ENCODE measurements at regions not wholly inside any gene's neighbourhood (a gene's known extent, or its start where the extent isn't known, plus 50 kb on each side); places are given as distances from the start of the nearest gene placed in this dataset.
"Not testable (repeated sequence)": the region's sequence is repeated elsewhere in the genome, so short reads cannot be mapped to it uniquely, and the experiment has no call there.

DNA sequence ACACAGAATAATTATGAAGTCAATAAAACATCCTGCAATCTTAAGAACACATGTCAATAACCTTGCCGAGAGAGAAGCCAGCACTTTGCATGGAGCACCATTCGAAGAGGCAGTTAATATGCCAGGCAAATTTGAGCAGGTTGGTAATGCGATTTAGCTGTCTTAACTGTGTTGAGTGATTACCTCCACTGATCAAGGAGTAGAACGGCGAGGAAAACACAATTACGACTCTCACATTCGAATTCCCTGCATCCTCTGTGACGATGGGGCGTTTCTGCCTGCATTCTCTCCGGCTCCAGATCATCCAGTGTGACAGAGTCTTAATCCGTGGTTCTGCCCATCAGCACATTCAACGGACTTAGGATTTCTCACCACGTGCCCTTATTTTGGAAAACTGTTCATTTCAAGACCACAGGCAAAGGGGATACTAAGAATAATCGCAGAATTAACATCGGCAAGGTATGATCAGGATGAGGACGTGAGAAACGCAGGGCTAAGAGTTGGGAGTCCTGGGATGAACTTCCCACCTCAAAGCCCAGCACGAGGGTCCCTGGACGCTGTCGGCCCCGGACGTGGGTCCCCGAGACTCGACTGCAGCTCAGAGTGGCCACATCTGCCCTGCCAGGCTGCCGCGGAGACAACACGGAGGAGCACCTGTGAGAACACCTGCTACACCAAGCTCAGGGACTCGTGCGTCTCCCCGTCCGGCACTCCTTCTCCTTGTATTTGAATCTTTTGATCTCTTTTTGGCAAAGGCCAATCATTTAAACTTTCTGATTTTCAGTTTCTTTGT lies 499.2 kb upstream of the SALL3 start:
- Histone ChIP-seq H3K9ac (ENCODE audit: low read depth, low read length) (no peak overlapping the region), H3K4me3 (ENCODE audit: low read depth, low read length) (no peak overlapping the region), H3K27ac (ENCODE audit: low read depth, low read length) (no peak overlapping the region), H3K27me3 (ENCODE audit: control insufficient read depth, insufficient read depth, low read length) (no peaks in the 10 kb centered on the region), H3K9me3 (ENCODE audit: control insufficient read depth, insufficient read depth, low read length) (no peaks in the 10 kb centered on the region), H3K36me3 (ENCODE audit: control insufficient read depth, insufficient read depth, low read length) (no peaks in the 10 kb centered on the region), H3K4me1 (ENCODE audit: control insufficient read depth, insufficient read depth, low read length) (no peaks in the 10 kb centered on the region)

DNA sequence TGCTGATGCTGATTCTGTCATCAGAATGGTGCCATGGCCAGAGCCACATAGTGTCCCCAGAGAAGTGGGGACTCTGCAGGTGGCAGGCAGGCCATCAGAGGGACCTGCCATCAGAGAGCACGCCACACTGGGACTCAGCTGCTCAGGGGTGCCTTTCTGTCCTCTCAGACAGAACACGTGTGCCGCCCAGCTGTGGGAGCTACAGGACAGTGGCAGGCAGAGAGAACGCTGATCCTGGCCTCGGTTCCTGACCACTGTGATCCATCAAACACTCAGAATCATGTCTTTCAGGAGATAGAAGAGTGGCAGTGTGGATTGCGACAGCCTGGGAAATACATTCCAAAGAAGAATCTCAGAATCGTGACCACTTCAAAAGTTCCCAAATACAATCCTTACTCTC lies 497.2 kb upstream of the SALL3 start:
- Histone ChIP-seq H3K4me3 (ENCODE audit: low read depth, low read length) (no peak overlapping the region), H3K4me1 (ENCODE audit: control insufficient read depth, insufficient read depth, low read length) (no peaks in the 10 kb centered on the region), H3K36me3 (ENCODE audit: control insufficient read depth, insufficient read depth, low read length) (no peaks in the 10 kb centered on the region), H3K9ac (ENCODE audit: low read depth, low read length) (no peak overlapping the region), H3K27ac (ENCODE audit: low read depth, low read length) (no peak overlapping the region), H3K27me3 (ENCODE audit: control insufficient read depth, insufficient read depth, low read length) (no peaks in the 10 kb centered on the region), H3K9me3 (ENCODE audit: control insufficient read depth, insufficient read depth, low read length) (no peaks in the 10 kb centered on the region)

DNA sequence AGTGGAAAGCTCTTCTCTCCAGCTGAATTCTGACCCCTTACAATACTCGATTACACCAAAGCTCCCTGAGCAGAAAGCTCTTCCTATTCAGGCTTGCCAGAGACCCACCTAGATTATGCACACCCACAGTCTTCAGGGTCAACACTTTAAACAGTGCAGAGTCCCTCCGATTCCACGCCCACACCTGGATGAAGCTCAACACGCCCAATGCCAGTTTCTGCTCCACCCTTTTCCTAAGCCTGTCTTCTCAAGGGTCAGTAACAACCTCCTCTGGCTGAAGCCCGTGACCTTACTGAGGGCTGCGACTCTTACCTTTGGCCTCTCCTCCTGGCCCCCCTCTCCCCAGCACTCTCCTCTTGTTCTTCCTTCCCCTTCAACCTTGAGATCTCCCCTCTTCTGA lies 492.0 kb upstream of the SALL3 start:
- Histone ChIP-seq H3K27ac (ENCODE audit: low read depth, low read length) (no peak overlapping the region), H3K9ac (ENCODE audit: low read depth, low read length) (no peak overlapping the region), H3K36me3 (ENCODE audit: control insufficient read depth, insufficient read depth, low read length) (no peaks in the 10 kb centered on the region), H3K9me3 (ENCODE audit: control insufficient read depth, insufficient read depth, low read length) (no peaks in the 10 kb centered on the region), H3K27me3 (ENCODE audit: control insufficient read depth, insufficient read depth, low read length) (no peaks in the 10 kb centered on the region), H3K4me3 (ENCODE audit: low read depth, low read length) (no peak overlapping the region), H3K4me1 (ENCODE audit: control insufficient read depth, insufficient read depth, low read length) (no peaks in the 10 kb centered on the region)

DNA sequence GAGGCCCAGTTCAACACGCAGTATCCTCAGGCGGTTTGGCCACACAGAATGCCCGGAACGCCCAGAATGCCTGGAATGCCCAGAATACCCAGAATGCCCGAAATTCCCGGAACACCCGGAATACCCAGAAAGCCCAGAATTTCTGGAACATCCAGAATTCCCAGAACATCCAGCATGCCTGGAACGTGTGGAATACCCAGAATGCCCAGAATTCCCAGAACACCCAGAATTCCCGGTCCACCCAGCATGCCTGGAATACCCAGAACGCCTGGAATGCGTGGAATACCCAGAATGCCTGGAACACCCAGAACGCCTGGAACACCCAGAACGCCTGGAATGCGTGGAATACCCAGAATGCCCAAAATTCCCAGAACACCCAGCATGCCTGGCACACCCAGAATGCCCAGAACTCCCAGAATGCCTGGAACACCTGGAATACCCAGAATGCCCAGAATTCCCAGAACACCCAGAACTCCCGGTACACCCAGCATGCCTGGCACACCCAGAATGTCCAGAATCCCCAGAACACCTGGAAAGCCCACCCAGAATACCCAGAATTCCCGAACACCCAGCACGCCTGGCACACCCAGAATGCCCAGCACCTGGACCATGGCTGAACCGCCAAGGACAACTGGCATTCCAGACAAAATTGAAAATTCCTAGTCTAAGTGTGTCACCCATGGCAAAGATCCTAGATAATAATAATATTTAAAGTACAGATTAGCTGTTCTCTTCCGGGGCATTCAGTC lies 487.4 kb upstream of the SALL3 start:
- H3K4me3 ChIP-seq (ENCODE audit: low read depth, low read length): no peak overlapping the region
- H3K36me3 ChIP-seq (ENCODE audit: control insufficient read depth, insufficient read depth, low read length): no peaks in the 10 kb centered on the region
- H3K9me3 ChIP-seq (ENCODE audit: control insufficient read depth, insufficient read depth, low read length): peaks cover 3% of the 10 kb centered on the region; the same call in 1 of the 2 replicates
- no peak overlapping the region for H3K27ac ChIP-seq (ENCODE audit: low read depth, low read length)
- no peaks in the 10 kb centered on the region for H3K27me3 ChIP-seq (ENCODE audit: control insufficient read depth, insufficient read depth, low read length)
- H3K4me1 ChIP-seq (ENCODE audit: control insufficient read depth, insufficient read depth, low read length): no peaks in the 10 kb centered on the region
- no peak overlapping the region for H3K9ac ChIP-seq (ENCODE audit: low read depth, low read length)

DNA sequence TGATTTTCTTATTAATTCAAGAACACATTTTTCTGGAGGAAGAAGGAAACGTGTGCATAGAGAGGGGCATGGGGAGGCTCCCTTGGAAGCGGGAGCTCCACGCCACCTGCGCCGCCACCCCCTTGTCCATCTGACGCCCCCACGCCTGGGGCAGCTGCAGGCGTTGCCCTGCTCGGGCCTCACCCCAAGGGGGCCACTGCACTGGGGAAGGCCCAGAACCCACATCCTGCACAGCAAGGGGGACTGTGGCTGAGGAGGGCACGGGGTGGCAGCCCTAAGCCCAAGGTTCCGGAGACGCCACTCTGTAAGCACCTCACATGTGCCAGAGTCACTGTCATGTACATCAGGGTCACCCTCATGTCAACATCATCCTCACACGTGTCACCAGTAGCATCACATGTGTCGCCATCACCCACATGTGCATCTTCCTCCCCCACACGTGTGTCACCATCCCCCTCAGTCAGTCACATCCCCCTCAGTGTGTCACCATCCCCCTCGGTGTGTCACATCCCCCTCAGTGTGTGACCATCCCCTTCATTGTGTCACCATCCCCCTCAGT lies 486.7 kb upstream of the SALL3 start:
- H3K27me3 ChIP-seq (ENCODE audit: control insufficient read depth, insufficient read depth, low read length): no peaks in the 10 kb centered on the region

DNA sequence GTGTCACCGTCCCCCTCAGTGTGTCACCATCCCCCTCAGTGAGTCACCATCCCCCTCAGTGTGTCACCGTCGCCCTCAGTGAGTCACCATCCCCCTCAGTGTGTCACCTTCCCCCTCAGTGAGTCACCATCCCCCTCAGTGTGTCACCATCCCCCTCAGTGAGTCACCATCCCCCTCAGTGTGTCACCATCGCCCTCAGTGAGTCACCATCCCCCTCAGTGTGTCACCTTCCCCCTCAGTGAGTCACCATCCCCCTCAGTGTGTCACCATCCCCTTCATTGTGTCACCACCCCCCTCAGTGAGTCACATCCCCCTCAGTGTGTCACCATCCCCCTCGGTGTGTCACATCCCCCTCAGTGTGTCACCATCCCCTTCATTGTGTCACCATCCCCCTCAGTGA lies 486.1 kb upstream of the SALL3 start:
- H3K27me3 ChIP-seq (ENCODE audit: control insufficient read depth, insufficient read depth, low read length); H3K4me1 ChIP-seq (ENCODE audit: control insufficient read depth, insufficient read depth, low read length); H3K27ac ChIP-seq (ENCODE audit: low read depth, low read length); H3K9me3 ChIP-seq (ENCODE audit: control insufficient read depth, insufficient read depth, low read length); H3K9ac ChIP-seq (ENCODE audit: low read depth, low read length); H3K36me3 ChIP-seq (ENCODE audit: control insufficient read depth, insufficient read depth, low read length); H3K4me3 ChIP-seq (ENCODE audit: low read depth, low read length): not testable (repeated sequence)

More for the DNA sequence above, 486.7 kb upstream of the SALL3 start:
- Histone ChIP-seq H3K36me3 (ENCODE audit: control insufficient read depth, insufficient read depth, low read length) (no peaks in the 10 kb centered on the region), H3K27ac (ENCODE audit: low read depth, low read length) (no peak overlapping the region), H3K9ac (ENCODE audit: low read depth, low read length) (no peak overlapping the region), H3K4me1 (ENCODE audit: control insufficient read depth, insufficient read depth, low read length) (no peaks in the 10 kb centered on the region), H3K4me3 (ENCODE audit: low read depth, low read length) (no peak overlapping the region), H3K9me3 (ENCODE audit: control insufficient read depth, insufficient read depth, low read length) (peaks cover 3% of the 10 kb centered on the region; the same call in 1 of the 2 replicates)

DNA sequence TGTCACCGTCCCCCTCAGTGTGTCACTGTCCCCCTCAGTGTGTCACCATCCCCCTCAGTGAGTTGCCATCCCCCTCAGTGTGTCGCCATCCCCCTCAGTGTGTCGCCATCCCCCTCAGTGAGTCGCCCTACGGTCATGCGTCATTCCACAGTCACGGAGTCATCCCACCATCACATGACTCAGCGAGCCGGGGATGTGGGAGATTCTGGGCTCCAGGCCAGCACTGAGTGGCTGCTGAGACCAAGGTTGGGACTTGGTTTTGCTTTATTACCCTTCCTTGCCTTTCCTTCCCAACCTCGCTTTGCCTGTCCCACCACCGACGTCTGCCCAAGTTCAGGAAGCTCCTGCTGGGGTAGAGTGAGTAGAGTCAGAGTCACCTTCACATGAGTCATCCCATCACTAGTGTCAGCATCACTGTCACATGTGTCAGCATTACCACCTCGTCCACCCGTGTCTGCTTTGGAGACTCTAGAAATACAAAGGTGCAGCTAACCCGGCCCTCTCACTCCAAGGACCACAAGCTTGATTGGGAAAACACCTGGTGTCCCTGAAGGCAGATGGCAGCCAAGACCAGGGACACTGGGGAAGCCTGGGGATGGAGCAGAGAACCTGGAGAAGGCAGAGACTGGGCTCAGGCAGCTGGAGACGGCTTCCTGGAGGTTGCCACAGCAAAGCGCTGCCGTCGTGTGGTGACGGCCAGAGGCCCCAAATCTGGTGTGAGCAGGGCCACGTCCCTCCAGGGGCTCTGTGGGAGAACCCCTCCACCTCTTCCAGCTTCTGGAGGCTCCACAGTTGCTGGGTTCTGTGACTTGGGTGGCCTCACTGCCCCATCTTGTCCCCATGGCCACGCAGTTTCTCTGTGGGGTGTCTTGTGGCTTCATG lies 485.2 kb upstream of the SALL3 start:
- H3K27me3 ChIP-seq (ENCODE audit: control insufficient read depth, insufficient read depth, low read length): no peaks in the 10 kb centered on the region
- H3K9me3 ChIP-seq (ENCODE audit: control insufficient read depth, insufficient read depth, low read length): peaks cover 3% of the 10 kb centered on the region; the same call in 1 of the 2 replicates
- H3K36me3 ChIP-seq (ENCODE audit: control insufficient read depth, insufficient read depth, low read length): no peaks in the 10 kb centered on the region
- no peak overlapping the region for H3K9ac ChIP-seq (ENCODE audit: low read depth, low read length)
- no peak overlapping the region for H3K27ac ChIP-seq (ENCODE audit: low read depth, low read length)
- H3K4me1 ChIP-seq (ENCODE audit: control insufficient read depth, insufficient read depth, low read length): no peaks in the 10 kb centered on the region
- H3K4me3 ChIP-seq (ENCODE audit: low read depth, low read length): no peak overlapping the region

DNA sequence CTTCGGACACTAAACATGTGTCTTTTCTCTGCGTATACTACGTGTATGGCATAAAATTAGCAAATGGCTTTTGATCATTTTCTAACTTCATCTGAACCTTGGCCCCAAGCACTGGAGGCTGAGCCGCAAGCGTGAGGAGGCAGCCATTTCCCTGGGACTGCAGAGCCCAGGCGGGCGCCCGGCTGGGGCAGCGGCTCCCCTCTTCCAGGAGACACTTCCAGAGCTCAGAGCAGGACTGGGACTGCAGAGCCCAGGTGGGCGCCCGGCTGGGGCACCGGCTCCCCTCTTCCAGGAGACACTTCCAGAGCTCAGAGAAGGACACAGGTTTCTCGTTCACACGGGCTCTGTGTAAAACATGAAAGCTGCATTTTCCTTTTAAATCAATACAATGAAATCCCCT lies 484.1 kb upstream of the SALL3 start:
- no peak overlapping the region for H3K9ac ChIP-seq (ENCODE audit: low read depth, low read length)
- H3K4me3 ChIP-seq (ENCODE audit: low read depth, low read length): no peak overlapping the region
- no peaks in the 10 kb centered on the region for H3K36me3 ChIP-seq (ENCODE audit: control insufficient read depth, insufficient read depth, low read length)
- H3K27ac ChIP-seq (ENCODE audit: low read depth, low read length): no peak overlapping the region
- H3K4me1 ChIP-seq (ENCODE audit: control insufficient read depth, insufficient read depth, low read length): no peaks in the 10 kb centered on the region
- H3K9me3 ChIP-seq (ENCODE audit: control insufficient read depth, insufficient read depth, low read length): peaks cover 3% of the 10 kb centered on the region; the same call in 1 of the 2 replicates
- H3K27me3 ChIP-seq (ENCODE audit: control insufficient read depth, insufficient read depth, low read length): no peaks in the 10 kb centered on the region

DNA sequence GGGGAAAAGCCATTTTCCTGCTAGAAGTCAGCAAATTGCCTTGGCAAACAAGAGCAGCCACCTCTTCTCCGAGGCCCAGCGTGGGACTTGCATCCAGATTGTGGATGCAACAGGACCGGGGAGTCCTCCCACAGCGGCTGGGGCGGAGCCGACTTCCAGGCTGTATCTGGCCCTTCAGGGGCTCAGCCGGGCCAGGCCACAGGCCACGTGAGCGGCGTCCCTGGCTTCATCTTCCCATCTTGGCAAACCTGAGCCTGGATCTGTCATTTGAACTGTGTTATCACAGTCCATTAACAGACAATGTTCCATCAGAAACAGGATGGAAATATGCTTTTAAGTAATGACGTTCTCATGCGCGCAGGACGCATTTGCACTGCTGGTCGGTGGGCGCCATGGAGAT lies 483.5 kb upstream of the SALL3 start:
- Histone ChIP-seq H3K4me1 (ENCODE audit: control insufficient read depth, insufficient read depth, low read length) (no peaks in the 10 kb centered on the region), H3K27ac (ENCODE audit: low read depth, low read length) (no peak overlapping the region), H3K9me3 (ENCODE audit: control insufficient read depth, insufficient read depth, low read length) (peaks cover 3% of the 10 kb centered on the region; the same call in 1 of the 2 replicates), H3K9ac (ENCODE audit: low read depth, low read length) (no peak overlapping the region), H3K36me3 (ENCODE audit: control insufficient read depth, insufficient read depth, low read length) (no peaks in the 10 kb centered on the region), H3K4me3 (ENCODE audit: low read depth, low read length) (no peak overlapping the region), H3K27me3 (ENCODE audit: control insufficient read depth, insufficient read depth, low read length) (no peaks in the 10 kb centered on the region)

DNA sequence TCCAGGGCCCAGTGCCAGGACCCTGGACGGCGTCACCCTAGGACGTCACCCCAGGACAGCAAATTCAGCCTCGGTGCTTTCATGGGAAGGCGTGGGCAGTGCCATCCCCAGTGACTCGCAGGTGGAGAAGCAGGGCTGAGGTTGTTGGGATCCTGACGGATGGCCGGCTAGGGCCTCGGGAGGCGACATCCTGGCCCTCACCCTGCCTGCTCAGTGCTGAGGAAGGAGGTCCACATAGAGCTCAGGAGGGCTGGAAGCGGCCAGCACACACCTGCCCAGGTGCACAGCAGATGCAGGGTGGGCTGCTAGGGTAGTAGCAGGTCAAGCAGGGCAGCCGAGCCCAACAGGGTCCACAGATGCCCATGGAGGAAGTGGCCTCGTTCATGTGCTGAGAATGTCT lies 482.0 kb upstream of the SALL3 start:
- H3K4me3 ChIP-seq (ENCODE audit: low read depth, low read length): no peak overlapping the region
- H3K27ac ChIP-seq (ENCODE audit: low read depth, low read length): no peak overlapping the region
- H3K36me3 ChIP-seq (ENCODE audit: control insufficient read depth, insufficient read depth, low read length): no peaks in the 10 kb centered on the region
- H3K9me3 ChIP-seq (ENCODE audit: control insufficient read depth, insufficient read depth, low read length): peaks cover 3% of the 10 kb centered on the region; the same call in 1 of the 2 replicates
- no peaks in the 10 kb centered on the region for H3K27me3 ChIP-seq (ENCODE audit: control insufficient read depth, insufficient read depth, low read length)
- no peak overlapping the region for H3K9ac ChIP-seq (ENCODE audit: low read depth, low read length)
- no peaks in the 10 kb centered on the region for H3K4me1 ChIP-seq (ENCODE audit: control insufficient read depth, insufficient read depth, low read length)

Data from HUES48 (cell line).